ENCODE measurements at regions not wholly inside any gene's neighbourhood (a gene's known extent, or its start where the extent isn't known, plus 50 kb on each side); places are given as distances from the start of the nearest gene placed in this dataset.
"Not testable (repeated sequence)": the region's sequence is repeated elsewhere in the genome, so short reads cannot be mapped to it uniquely, and the experiment has no call there.

DNA sequence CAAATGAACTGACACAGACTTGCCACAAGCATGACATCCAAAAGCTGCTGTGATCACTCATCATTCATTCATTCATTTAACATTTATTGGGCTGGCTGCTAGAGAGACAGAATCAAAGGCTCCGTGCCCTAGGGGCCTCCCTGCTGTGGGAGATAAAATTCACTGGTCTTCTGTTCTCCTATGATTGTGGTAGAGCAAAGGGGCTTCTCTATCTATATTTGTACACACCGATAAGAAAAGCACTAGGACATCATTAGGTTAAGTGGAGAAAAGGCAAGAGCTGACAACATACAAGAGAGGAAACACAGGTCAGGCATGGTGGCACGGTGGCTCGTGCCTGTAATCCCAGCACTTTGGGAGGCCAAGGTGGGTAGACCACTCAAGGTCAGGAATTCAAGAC lies 847.0 kb downstream of the TYW1 start:
- DNase-seq (ENCODE audit: low read depth): no peak

DNA sequence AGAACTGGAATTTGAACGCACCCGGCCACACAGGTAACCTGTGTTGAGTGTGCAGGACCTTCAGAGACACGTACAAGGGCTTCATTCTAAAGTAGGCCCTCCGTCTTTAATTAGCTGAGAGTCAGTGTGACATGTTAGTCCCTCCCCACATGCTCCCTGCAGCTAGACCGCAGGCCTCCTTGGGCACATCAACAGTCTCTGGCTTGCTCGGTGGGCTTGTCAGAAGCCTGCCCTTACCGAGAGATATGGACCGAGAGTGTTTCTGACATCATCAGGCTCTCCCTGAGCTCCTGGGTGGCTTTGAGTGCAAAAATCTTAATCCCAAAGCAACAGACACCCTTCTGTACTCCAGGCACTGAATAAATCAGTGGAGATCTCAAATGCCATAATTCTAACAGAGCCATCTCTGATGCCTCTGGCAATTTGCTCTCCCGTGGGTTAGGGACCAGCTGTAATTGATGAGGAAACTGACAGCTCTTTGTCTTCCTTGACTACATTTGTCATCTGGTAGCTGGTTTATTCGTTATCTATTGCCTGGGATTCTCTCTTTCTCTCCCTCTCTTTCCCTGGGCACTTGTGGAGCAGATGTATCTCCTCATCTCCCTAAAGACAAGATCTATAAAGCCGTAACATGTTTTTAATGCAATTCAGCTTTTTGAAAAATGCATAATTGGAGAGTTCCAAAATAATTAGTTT lies 850.6 kb downstream of the TYW1 start:
- DNase-seq (ENCODE audit: low read depth): no peak

DNA sequence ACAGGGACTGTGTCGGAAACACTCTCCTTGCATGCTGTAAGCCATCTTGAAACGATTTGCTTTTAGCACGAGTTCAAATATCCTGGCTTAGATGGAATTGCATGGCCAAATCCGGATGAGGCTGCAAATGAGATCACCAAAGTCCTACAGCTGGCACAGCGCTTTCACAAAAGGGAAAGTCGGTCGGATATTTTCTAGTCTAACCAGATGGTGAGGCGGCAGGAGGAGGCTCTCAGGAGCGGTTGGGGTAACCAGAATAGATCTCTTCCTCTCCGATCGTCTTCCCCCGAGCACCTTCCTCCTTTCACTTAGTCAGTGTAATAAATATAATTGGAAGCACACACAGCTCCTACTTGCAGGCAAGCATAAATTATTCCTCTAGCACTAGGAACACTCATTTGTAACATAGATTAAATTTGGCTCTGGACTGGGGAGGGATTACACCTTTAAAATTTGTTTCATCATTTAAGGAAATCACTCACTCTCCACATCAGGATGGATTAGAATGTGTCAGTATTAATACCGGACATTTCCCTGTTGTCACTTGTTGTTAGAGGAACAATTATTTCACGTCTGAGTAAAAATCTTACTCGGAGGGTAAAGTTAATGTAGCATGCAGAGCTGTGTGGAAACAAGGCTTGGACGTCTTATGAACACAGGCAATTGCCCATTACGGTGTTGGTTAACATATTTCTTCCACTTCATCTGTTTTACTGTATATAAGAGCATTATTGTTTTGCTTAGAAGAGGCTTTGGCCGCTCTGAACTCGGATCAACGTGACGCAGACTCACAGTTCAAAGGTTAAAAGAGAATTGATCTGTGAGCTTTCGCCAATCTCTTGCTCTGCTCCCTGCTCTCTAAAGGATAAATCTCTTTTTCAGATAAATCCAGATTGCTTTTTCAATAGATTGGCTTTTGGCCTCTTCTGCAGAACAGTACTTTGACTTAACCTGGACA lies 857.9 kb downstream of the TYW1 start:
- no peak for DNase-seq (ENCODE audit: low read depth)

DNA sequence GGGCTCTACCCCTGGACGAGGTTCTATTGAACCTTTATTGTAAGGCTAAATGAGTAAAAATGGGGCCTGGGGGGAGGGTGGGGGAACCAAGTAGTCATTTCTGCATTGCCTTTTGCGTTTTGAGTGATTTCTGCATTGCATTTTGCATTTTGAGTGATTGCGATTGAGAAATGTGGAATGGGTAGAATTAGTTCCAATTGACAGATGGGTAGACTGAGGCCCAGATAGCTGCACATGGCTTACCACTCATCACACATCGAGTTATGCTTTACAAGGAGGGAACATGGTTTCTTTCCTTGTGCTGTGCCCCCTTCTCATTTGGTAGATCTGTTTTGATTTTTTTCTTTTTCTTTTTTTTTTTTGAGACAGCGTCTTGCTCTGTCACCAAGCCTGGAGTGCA lies 858.7 kb downstream of the TYW1 start:
- DNase-seq (ENCODE audit: low read depth): no peak

DNA sequence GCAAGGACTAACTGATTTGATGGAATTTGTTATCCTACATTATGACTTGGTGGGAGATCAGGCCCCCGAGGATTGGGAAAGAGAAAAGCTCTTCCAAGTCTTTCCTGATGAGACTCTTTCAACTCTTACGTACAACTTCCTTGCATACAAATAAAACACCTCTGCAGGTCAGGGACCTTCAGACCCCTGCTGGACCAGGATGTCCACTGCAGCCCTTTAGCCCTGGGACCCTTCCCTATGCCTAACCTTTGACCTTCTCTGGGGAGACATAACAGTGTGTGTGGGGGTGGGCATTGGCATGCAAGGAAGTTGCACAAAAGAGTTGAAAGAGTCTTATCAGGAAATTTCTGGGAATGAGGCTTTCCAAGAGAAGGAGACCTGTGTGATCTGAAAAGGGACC lies 859.4 kb downstream of the TYW1 start:
- DNase-seq (ENCODE audit: low read depth): no peak

DNA sequence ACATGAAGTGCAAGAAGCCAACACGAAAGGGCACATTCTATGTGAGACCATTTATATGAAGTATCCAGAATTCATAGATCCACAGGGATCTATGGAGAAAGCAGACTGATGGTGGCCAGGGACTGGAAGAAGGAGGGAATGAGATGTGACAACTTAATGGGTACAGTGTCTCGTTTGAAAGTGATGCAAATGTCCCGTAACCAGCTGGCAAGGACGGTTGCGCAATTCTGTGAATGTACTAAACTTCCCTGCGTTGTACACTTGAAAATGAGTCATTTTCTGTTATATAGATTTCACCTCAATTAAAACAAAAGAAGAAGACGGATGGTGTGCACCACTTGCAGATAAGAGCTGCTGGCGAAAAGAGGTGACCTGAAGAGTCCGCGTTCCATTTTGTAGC lies 861.1 kb downstream of the TYW1 start:
- no peak for DNase-seq (ENCODE audit: low read depth)

DNA sequence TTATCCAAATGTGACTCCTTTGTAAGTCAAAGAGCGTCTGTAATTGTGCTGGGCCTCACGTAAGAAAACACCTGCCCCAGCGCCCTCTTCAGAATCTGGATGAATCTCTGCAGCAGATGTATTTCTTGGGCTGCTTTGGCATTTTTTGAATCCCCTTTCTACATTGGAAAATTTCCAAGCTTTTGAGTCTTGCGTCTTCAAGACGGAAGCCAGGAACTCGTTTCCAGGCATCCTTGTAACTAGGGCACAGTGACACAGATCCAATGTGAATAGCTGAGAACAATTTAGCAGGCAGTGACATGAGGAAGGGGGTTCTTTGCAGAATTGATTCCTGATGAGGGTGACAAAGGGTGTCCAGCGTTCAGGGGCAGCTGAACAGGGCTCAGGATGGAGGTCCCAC lies 862.3 kb downstream of the TYW1 start:
- no peak for DNase-seq (ENCODE audit: low read depth)

DNA sequence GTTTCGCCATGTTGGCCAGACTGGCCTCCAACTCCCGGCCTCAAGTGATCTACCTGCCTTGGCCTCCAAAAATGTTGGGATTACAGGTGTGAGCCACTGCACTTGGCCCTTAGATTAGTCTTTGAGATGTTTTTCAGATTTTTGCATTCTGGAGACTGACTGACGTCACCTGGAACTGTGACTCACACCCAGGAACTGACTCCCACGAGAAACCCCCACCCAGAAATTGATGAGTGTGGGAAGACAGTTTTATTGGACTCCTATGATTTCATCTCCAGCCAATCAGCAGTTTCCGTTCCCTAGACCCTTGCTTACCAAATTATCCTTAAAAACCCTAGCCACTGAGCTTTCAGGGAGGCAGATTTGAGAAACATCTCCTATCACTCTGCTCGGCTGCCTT lies 867.3 kb downstream of the TYW1 start:
- DNase-seq (ENCODE audit: low read depth): no peak

DNA sequence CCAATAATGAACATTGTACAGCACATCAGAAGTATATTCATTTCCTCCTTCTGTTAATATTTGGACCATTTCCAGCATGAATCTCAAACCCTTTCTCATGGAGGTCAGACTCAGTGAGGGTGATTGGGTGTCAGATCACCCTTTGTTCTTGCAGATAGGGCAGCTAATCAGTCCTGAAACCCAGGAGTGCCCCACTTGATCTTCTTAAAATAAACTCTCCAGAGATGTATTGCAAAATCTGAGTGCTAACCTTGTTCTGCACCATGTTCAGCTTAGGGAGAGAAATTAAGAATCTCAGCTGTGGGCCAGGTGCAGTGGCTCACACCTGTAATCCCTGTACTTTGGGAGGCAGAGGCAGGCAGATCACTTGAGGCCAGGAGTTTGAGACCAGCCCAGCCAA lies 869.4 kb downstream of the TYW1 start:
- no peak for DNase-seq (ENCODE audit: low read depth)

DNA sequence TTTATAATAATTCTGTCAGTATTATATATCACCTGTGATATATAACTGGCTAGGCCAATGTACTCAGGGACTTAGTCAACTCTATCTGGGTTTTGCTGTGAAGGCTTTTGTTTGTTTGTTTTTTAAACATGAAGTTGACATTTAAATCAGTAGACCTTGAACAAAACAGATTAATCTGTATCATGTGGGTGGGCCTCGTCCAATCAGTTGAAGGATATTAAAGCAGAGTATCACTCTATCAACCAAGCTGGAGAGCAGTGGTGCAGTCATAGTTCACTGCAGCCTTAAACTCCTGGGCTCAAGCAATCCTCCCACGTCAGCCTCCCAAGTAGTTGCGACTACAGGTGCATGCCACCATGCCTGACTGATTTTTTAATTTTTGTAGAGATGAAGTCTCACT lies 870.2 kb downstream of the TYW1 start:
- DNase-seq (ENCODE audit: low read depth): no peak

DNA sequence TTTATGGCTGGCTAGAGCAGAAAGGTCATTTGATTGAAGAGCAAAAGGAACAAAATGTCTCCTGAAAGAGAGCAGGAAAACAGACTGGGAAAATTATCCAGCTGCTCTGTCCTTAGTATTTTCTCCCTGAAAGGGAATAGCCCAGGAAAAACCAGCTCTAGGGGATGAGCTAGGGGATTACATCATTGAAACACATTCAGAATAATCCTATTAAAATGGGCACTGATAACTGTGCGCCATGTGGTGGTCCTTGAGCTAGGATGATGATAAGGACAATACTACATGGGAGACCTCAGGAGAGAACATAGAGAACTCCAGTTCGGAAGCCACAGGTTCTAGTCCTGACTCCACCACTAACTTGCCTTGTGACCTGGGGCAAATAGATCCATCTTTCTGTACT lies 873.8 kb downstream of the TYW1 start:
- no peak for DNase-seq (ENCODE audit: low read depth)

DNA sequence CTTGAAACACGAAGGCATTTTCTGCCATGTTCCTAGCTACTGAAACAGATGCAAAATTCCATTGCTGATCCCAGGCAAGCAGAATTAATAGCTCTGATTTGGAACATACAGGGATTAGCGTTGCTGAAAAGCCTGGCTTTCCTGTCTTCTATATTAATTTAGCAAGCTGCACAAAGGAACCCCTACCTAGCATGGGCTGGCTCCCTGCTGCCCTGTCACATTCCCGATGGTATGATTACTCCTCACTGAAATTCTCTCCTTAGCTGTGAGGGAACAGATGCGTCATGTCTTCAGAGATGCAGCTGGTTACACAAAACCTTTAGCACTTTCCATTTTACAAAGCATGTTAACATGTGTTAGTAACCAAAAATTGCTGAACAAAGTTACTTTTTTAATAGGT lies 878.9 kb downstream of the TYW1 start:
- DNase-seq (ENCODE audit: low read depth): no peak

DNA sequence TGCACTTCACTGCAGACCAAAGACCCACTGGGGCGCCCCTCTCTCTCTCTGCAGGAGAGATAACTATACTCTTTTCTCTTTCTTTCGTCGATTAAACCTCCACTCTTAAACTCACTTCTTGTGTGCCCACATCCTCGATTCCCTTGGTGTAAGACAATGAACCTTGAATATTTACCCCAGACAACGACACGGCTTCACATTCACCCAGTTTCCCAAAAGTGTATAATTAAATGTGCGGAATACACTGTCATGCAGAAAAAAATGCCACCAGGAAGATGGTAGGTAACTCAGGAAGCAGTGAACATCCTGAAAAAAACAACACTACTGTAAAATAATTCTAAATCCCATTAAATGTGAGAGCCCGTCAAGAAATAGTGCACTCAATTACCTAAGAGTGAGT lies 882.2 kb downstream of the TYW1 start:
- no peak for DNase-seq (ENCODE audit: low read depth)

DNA sequence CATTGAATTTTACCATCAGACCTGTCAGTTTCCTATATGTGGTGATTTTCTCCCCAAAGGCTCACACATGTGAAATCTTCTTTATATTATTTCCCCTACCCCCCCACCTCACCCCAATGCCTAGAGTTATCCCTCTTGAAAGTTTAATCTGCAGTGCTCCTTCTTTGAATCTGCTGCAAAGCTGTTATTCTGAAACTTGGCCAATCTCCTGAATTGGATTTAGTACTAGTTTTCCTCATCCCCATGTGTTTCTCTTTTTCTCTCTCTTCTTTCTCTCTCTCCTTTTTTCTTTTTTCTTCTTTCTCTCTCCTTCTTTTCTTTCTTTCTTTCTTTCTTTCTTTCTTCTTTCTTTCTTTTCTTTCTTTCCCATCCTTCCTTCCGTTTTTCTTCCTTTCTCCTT lies 886.2 kb downstream of the TYW1 start:
- DNase-seq (ENCODE audit: low read depth): no peak

DNA sequence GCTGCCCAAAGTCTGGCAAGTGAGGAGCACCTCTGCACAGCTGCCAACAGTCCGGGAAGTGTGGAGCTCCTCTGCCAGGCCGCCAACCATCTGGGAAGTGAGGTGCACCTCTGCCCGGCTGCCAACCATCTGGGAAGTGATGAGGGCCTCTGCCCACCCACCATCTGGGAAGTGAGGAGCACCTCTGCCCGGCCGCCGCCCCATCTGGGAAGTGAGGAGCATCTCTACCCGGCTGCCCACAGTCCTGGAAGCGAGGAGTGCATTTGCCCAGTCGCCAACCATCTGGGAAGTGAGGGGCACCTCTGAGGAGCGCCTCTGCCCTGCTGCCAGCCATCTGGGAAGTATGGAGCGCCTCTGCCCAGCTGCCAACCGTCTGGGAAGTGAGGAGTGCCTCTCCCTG lies 893.7 kb downstream of the TYW1 start:
- no peak for DNase-seq (ENCODE audit: low read depth)

DNA sequence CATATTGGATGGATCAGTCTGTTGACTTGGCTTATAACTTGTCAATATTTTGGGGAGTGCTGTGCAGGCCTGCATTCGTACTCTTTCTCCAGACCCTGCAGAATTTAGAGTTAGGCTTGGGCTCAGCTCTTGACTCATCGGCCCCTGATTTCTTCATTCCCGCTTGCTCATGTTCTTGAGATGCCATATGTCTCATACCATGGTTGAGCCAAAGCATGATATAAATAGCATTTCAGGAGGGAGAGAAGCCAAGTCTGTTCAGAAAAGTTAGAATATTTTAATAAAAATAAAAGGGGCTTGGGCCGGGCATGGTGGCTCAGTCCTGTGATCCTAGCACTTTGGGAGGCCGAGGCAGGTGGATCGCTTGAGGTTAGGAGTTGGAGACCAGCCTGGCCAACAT lies 898.1 kb downstream of the TYW1 start:
- DNase-seq (ENCODE audit: low read depth): no peak

DNA sequence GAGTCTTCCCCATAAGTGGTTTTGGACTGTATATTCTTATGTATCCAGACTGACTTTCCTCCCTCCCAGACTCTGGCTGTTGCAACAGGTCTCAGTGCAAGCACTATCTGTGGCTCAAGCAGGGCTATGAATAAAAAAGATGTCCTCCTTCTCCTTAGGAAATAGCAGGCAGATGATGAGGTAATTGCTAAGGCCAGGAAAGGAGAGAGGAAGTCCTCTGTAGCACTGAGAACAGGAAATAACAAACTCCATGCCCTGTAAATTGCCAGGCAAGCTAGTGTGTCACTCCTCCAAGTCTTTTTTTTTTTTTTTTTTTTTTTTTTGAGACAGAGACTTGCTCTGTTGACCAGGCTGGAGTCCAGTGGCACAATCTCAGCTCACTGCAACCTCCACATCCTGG lies 900.1 kb downstream of the TYW1 start:
- no peak for DNase-seq (ENCODE audit: low read depth)

DNA sequence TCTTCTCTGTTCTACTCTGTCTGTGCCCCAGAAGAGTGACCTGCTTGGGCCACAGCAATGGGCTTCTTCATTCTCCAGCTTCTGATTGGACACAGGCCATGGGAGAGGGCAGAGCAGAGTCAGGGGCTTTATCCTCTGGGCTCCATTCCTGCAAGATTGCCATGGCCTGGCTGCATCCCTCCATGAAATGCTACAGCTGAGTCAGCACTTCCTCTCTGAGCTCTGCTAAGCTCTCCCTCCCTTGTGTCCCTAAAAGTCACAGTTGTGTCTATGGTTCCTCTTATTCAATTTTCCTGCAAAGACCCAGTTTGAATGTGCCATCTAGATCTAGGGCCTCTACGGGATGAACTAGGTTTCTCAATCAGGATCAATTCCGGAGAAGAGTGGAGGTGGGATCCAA lies 903.8 kb downstream of the TYW1 start:
- DNase-seq (ENCODE audit: low read depth): no peak

DNA sequence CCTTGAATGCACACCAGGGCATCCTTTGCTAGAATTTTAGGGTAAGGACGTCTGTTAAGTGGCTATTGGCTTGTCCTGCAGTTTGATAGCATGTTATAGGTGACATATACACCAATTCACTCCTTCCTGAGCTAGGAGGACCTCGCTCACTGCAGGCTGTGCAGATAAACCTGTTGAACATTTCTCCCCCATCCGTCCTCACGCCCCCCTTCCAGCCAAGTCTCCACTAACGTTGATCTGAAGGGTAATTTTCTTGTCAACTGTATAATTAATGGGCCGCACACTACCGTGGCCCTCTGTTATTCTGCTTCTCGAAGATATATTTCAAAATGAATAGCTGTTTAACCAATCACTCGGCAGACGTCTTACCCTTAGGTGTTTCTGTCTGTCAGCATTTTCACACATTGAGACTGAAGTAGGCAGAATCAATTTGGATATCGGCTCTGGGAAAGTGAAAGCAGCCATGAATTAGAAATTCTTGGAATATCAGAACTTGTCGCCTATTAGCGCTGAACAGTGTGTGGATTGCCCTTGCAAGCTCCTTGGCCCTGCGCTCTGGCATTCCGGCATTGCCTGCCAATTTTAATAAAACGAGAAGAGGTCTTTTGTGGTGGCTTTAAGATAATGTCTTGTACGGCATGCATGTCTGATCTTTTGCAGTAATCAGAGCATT lies 905.3 kb downstream of the TYW1 start:
- no peak for DNase-seq (ENCODE audit: low read depth)

DNA sequence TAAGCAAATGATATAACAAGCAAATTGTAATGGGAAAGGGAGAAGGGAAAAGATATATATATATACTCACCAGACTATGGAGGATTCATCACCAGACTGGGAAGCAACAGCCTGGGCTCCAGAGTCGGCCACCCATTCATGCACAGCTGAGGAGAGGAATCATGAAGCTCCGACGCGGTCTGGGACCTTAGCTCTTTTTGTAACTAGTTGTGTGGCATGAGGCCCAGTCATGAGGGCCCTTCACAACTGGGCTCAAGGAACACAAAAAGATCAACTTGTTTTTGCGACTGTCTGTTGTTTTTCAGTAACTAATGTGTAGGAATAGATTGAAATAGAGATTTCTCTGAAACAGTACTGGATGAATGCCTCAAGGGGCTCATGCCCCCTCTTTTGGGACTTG lies 911.2 kb downstream of the TYW1 start:
- DNase-seq (ENCODE audit: low read depth): no peak

DNA sequence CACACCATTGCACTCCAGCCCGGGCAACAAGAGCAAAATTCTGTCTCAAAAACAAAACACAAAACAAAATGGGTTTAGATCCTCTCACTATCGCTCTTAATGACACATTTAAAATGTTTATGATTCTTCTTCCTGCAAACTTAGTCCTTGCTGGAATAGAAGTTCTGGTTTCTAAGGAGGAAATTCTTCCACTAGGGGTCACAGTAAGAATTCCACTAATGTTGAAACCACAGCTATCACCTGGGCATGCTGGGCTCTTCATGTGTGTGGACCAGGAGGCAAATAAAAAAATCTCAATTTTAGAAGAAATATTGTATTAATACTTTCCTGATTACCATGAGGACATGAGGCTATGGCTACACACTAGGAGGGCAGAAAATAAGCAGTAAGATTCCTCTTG lies 915.8 kb downstream of the TYW1 start:
- DNase-seq (ENCODE audit: low read depth): no peak

DNA sequence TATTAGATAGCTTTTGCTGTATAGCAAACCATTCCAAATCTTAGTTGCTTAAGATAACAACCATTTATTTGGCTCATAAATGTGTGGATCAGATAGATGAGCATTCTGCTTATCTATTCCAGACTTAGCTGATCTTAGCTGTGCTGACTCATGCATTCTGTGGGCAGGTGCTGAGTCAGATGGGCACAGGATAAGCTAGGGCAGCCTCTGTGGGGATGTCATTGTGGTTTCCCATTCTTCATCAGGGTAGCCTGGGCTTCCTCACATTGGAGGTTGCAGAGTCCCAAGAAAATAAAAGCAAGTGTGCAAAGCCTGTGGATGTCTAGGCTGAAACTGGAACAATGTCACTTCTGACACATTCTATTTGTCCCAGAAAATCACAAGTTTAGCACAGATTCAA lies 917.0 kb downstream of the TYW1 start:
- no peak for DNase-seq (ENCODE audit: low read depth)

DNA sequence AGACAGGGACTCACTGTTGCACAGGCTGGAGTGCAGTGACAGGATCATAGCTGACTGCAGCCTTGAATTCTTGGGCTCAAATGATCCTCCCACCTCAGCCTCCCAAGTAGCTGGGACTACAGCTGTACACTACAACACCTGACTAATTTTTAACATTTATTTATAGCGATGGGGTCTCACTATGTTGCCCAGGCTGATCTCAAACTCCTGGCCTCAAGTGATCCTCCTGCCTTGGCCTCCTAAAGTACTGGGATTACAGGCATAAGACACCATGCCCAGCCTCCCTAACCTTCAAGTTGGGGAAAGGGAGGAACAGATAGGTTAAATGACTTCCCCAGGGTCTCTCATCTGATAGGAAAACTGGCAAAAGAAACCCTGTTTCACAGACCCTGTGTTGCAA lies 919.5 kb downstream of the TYW1 start:
- not testable (repeated sequence) for DNase-seq (ENCODE audit: low read depth)

Data from stimulated activated CD8-positive, alpha-beta memory T cell treated with anti-CD3 and anti-CD28 coated beads, Interleukin-15, amount 100 ng/mL, for 1 hour (primary cell).